RWPE2 (cell line): ENCODE measurements at regions not wholly inside any gene's neighbourhood (a gene's known extent, or its start where the extent isn't known, plus 50 kb on each side); places are given as distances from the start of the nearest gene placed in this dataset.
"Not testable (repeated sequence)": the region's sequence is repeated elsewhere in the genome, so short reads cannot be mapped to it uniquely, and the experiment has no call there.

ENCODE experiments used
- ATAC-seq: fragments of 200-7000 bp; cut with Tn5 transposase; 3 replicates; pipeline ENCODE4 v1.9.1; 2021; ENCODE audit warnings: low read depth
- DNase-seq: peaks from one replicate; pipeline ENCODE4 v3.0.0-alpha.2; 2020; ENCODE audit warnings: low spot score
- H3K27ac ChIP-seq: fragments of 450-650 bp; 2 replicates; pipeline ENCODE4 v1.5.1; 2017; ENCODE audit warnings: mild to moderate bottlenecking; ENCODE audit not compliant: poor library complexity, severe bottlenecking
- H3K27me3 ChIP-seq: fragments of 250-450 bp; sonication (Bioruptor Pico); 2 replicates; pipeline ENCODE4 v1.5.1; 2021; ENCODE audit warnings: mild to moderate bottlenecking, moderate library complexity; ENCODE audit not compliant: insufficient read depth, poor library complexity, severe bottlenecking
- H3K36me3 ChIP-seq: fragments of 250-450 bp; sonication (Bioruptor Pico); 2 replicates; pipeline ENCODE4 v1.5.1; 2020; ENCODE audit warnings: low read depth, mild to moderate bottlenecking, moderate library complexity
- H3K4me1 ChIP-seq: fragments of 250-450 bp; sonication (Bioruptor Pico); 2 replicates; pipeline ENCODE4 v1.5.1; 2021; ENCODE audit warnings: mild to moderate bottlenecking, moderate library complexity; ENCODE audit not compliant: insufficient read depth, poor library complexity, severe bottlenecking
- H3K4me3 ChIP-seq: fragments of 250-450 bp; sonication (Bioruptor Pico); 2 replicates; pipeline ENCODE4 v1.5.1; 2021; ENCODE audit warnings: mild to moderate bottlenecking, moderate library complexity; ENCODE audit not compliant: severe bottlenecking
- H3K9me3 ChIP-seq: fragments of 250-450 bp; sonication (Bioruptor Pico); 2 replicates; pipeline ENCODE4 v1.5.1; 2021; ENCODE audit warnings: mild to moderate bottlenecking, moderate library complexity; ENCODE audit not compliant: severe bottlenecking
- TF ChIP-seq, protein P1 (sequence below): fragments of 450-650 bp; IDR thresholded peaks from one replicate; pipeline ENCODE4 v1.5.1; 2017; ENCODE audit warnings: mild to moderate bottlenecking, moderate library complexity; ENCODE audit not compliant: poor library complexity, severe bottlenecking

DNA sequence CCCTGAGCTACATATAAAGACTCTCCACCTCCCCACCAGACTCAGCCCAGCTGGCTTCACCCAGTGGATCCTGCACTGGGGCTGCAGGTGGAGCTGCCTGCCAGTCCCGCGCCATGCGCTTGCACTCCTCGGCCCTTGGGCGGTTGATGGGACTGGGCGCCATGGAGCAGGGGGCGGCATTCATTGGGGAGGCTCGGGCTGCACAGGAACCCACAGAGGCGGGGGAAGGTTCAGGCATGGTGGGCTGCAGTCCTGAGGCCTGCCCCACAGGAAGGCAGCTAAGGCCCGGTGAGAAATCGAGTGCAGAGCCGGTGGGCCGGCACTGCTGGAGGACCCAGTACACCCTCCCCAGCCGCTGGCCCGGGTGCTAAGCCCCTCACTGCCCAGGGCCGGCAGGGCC lies 157.2 kb upstream of the GNAI1 start:
- Histone ChIP-seq H3K9me3 (no peaks in the 10 kb centered on the region), H3K4me3 (no peak overlapping the region), H3K27ac (no peak overlapping the region), H3K36me3 (no peaks in the 10 kb centered on the region), H3K4me1 (peaks cover 35% of the 10 kb centered on the region), H3K27me3 (no peaks in the 10 kb centered on the region)
- DNase-seq (no peak), ATAC-seq (no peak)
- TF ChIP-seq, protein P1, sequence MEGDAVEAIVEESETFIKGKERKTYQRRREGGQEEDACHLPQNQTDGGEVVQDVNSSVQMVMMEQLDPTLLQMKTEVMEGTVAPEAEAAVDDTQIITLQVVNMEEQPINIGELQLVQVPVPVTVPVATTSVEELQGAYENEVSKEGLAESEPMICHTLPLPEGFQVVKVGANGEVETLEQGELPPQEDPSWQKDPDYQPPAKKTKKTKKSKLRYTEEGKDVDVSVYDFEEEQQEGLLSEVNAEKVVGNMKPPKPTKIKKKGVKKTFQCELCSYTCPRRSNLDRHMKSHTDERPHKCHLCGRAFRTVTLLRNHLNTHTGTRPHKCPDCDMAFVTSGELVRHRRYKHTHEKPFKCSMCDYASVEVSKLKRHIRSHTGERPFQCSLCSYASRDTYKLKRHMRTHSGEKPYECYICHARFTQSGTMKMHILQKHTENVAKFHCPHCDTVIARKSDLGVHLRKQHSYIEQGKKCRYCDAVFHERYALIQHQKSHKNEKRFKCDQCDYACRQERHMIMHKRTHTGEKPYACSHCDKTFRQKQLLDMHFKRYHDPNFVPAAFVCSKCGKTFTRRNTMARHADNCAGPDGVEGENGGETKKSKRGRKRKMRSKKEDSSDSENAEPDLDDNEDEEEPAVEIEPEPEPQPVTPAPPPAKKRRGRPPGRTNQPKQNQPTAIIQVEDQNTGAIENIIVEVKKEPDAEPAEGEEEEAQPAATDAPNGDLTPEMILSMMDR, result no peak

DNA sequence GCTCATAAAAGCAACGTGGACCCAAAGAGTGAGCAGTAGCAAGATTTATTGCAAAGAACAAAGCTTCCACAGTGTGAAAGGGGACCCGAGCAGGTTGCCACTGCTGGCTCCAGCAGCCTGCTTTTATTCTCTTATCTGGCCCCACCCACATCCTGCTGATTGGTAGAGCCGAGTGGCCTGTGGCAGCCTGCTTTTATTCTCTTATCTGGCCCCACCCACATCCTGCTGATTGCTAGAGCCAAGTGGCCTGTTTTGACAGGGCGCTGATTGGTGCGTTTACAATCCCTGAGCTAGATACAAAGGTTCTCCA lies 158.0 kb upstream of the GNAI1 start:
- ATAC-seq, H3K4me3 ChIP-seq, H3K9me3 ChIP-seq, H3K36me3 ChIP-seq, H3K27me3 ChIP-seq, DNase-seq, H3K27ac ChIP-seq: not testable (repeated sequence)
- peaks cover 27% of the 10 kb centered on the region for H3K4me1 ChIP-seq

DNA sequence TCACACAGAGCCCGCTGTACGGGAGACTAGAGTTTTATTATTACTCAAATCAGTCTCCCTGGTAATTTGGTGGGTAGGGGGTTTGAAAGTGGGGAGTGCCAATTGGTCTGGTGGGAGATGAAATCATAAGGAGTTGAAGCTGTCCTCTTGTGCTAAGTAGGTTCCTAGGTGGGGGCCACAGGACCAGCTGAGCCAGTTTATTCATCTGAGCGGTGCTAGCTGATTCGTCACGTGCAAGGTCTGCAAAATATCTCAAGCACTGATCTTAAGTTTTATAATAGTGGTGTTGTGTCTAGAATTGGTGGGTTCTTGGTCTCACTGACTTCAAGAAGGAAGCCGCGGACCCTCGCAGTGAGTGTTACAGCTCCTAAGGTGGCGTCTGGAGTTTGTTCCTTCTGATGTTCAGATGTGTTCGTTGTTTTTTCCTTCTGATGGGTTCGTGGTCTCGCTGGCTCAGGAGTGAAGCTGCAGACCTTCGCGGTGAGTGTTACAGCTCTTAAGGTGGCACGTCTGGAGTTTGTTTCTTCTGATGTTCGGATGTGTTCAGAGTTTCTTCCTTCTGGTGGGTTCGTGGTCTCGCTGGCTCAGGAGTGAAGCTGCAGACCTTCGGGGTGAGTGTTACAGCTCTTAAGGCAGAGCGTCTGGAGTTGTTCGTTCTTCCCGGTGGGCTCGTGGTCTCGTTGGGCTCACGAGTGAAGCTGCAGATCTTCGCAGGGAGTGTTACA lies 158.5 kb upstream of the GNAI1 start:
- not testable (repeated sequence) for DNase-seq, H3K4me3 ChIP-seq, H3K36me3 ChIP-seq, H3K27me3 ChIP-seq, ATAC-seq, H3K27ac ChIP-seq, H3K9me3 ChIP-seq
- H3K4me1 ChIP-seq, result peaks cover 22% of the 10 kb centered on the region

DNA sequence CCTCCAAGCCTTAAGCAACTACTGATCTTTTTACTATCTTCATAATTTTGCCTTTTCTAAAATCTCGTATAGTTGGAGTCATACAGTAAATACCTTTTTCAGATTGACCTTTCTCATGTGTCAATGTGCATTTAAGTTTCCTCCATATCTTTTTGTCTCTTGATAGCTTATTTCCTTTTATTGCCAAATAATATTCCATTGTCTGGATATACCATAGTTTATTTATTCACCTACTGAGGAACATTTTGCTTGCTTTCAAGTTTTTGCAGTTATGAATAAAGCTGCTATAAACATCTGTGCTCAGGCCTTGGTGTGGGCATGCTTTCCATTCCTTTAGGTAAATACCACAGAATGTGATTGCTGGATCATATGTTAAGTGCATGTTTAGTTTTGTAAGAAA lies 161.2 kb upstream of the GNAI1 start:
- TF ChIP-seq, protein P1, result no peak
- DNase-seq (no peak), ATAC-seq (no peak)
- H3K36me3 ChIP-seq, result no peaks in the 10 kb centered on the region
- no peak overlapping the region for H3K4me3 ChIP-seq
- no peak overlapping the region for H3K27ac ChIP-seq
- H3K4me1 ChIP-seq, result no peaks in the 10 kb centered on the region
- H3K9me3 ChIP-seq, result no peaks in the 10 kb centered on the region
- no peaks in the 10 kb centered on the region for H3K27me3 ChIP-seq

DNA sequence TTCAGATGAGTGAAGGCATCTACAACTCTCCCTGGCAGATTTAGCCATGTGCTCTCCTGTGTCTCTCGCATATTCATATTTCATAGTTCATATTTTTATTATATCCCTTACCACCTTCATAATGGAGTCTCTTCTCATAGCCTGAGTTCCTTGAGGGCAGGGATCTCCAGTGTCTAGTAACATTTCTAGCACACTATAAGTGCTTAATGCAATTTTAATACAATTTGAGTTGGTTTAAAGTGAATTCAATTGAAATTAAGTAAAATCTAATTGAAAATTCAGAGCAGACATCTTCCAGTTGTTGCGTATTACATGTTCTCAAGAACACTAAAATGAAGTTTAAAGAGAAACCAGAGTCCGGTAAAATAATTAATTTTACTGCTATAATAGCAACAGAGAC lies 163.6 kb upstream of the GNAI1 start:
- H3K27me3 ChIP-seq, result no peaks in the 10 kb centered on the region
- no peaks in the 10 kb centered on the region for H3K9me3 ChIP-seq
- DNase-seq (no peak), ATAC-seq (no peak)
- no peaks in the 10 kb centered on the region for H3K36me3 ChIP-seq
- H3K4me1 ChIP-seq, result no peaks in the 10 kb centered on the region
- no peak overlapping the region for H3K4me3 ChIP-seq
- TF ChIP-seq, protein P1, result no peak
- no peak overlapping the region for H3K27ac ChIP-seq

DNA sequence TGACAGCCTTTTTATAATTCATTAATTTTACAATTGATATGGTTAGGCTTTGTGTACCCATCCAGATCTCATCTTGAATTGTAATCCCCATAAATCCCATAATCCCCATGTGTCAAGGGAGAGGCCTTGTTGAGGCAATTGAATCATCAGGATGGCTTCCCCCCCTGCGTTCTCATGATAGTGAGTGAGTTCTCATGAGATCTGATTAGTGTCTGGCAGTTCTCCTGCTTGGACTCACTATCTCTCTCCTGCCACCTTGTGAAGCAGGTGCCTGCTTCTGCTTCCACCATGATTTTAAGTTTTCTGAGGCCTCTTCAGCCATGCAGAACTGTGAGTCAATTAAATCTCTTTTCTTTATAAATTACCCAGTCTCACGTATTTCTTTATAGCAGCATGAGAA lies 165.7 kb upstream of the GNAI1 start:
- H3K4me3 ChIP-seq, result no peak overlapping the region
- no peaks in the 10 kb centered on the region for H3K9me3 ChIP-seq
- no peaks in the 10 kb centered on the region for H3K4me1 ChIP-seq
- H3K27ac ChIP-seq, result no peak overlapping the region
- no peak for DNase-seq
- H3K36me3 ChIP-seq, result no peaks in the 10 kb centered on the region
- H3K27me3 ChIP-seq, result no peaks in the 10 kb centered on the region
- TF ChIP-seq, protein P1, result no peak
- ATAC-seq, result no peak
